ENCODE measurements at regions not wholly inside any gene's neighbourhood (a gene's known extent, or its start where the extent isn't known, plus 50 kb on each side); places are given as distances from the start of the nearest gene placed in this dataset.

DNA sequence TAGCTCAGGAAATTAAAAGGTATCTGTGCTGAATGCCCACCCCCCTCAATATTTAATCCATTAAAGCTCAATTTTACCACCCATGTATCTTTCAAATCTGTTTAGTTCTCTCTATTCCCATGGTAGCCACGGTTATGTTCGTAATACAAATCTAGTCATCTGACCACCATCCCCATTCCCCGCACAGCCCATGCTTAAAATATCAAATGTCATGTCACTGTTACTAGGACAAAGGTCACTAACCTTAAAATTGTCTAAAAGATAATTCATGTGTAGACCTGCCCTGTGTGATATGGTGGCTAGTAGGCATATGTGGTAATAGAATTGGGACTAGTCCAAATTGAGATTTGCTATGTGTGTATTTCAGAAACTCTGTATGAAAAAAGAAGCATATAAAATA lies 728.5 kb upstream of the B3GALT2 start:
- no peak overlapping the region for H3K27ac ChIP-seq (ENCODE audit: insufficient read depth, low read depth, low read length)
- DNase-seq (ENCODE audit: low read depth, low spot score) (no peak), FAIRE-seq (no peak)
- no peak overlapping the region for H3K9ac ChIP-seq (replicated peaks; ENCODE audit: extremely low read depth, insufficient read depth, low read length)
- CTCF ChIA-PET, result interaction anchor here (0.6 kb wide), 1 partner anchor 10 kb away, joined by 3 read pairs; no protein-coding TSS in a partner anchor
- no peak overlapping the region for H2AFZ ChIP-seq (ENCODE audit: low read depth, low read length)
- H3K27me3 ChIP-seq (ENCODE audit: control insufficient read depth in 2 of 2, insufficient read depth in 2 of 2, low read length in 2 of 2), result no peaks in the 10 kb centered on the region
- no peaks in the 10 kb centered on the region for H3K36me3 ChIP-seq (ENCODE audit: control insufficient read depth in 2 of 2, extremely low read depth in 1 of 2, insufficient read depth in 2 of 2, low read length in 2 of 2)
- no TSS peak for BruUV-seq (replicated peaks)
- H3K4me2 ChIP-seq (ENCODE audit: insufficient read depth, low read length), result no peak overlapping the region
- intact Hi-C loops (cut with micrococcal nuclease), result no loop called here
- no peaks in the 10 kb centered on the region for H4K20me1 ChIP-seq (replicated peaks; ENCODE audit: control insufficient read depth, extremely low read depth, insufficient read depth, low read length)
- no peaks in the 10 kb centered on the region for H3K9me3 ChIP-seq (replicated peaks; ENCODE audit: control insufficient read depth, insufficient read depth, low read length)
- dilution Hi-C loops (cut with MboI; ENCODE audit: extremely low pct_ligation_motif_present, low sequenced_read_pairs), result no loop called here
- no peaks in the 10 kb centered on the region for H3K79me2 ChIP-seq (ENCODE audit: control insufficient read depth, insufficient read depth, low read length)
- no peak for TF ChIP-seq POLR2A (IDR thresholded peaks at IDR 0.05; ENCODE audit: low read depth, low read length)
- no peak for TF ChIP-seq MYC (IDR thresholded peaks at IDR 0.05; ENCODE audit: low read depth, low read length)
- TF ChIP-seq POLR2AphosphoS5 (IDR thresholded peaks at IDR 0.05; ENCODE audit: insufficient read depth, low read depth, low read length), result no peak
- TF ChIP-seq GATA2 (IDR thresholded peaks at IDR 0.05; ENCODE audit: insufficient read depth, insufficient read length, low read depth, low read length), result no peak
- TF ChIP-seq, protein P1, sequence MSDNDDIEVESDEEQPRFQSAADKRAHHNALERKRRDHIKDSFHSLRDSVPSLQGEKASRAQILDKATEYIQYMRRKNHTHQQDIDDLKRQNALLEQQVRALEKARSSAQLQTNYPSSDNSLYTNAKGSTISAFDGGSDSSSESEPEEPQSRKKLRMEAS (IDR thresholded peaks at IDR 0.05; ENCODE audit: insufficient read depth, insufficient read length), result no peak
- no peak for TF ChIP-seq JUN (IDR thresholded peaks at IDR 0.05; ENCODE audit: borderline replicate concordance, insufficient read depth, insufficient read length, low read depth)
- TF ChIP-seq EZH2 (IDR thresholded peaks at IDR 0.05; ENCODE audit: borderline replicate concordance, low read depth, low read length, severe bottlenecking), result no peak
- TF ChIP-seq FOS (IDR thresholded peaks at IDR 0.05; ENCODE audit: borderline replicate concordance, insufficient read depth, low read length), result no peak
- TF ChIP-seq, protein P2, sequence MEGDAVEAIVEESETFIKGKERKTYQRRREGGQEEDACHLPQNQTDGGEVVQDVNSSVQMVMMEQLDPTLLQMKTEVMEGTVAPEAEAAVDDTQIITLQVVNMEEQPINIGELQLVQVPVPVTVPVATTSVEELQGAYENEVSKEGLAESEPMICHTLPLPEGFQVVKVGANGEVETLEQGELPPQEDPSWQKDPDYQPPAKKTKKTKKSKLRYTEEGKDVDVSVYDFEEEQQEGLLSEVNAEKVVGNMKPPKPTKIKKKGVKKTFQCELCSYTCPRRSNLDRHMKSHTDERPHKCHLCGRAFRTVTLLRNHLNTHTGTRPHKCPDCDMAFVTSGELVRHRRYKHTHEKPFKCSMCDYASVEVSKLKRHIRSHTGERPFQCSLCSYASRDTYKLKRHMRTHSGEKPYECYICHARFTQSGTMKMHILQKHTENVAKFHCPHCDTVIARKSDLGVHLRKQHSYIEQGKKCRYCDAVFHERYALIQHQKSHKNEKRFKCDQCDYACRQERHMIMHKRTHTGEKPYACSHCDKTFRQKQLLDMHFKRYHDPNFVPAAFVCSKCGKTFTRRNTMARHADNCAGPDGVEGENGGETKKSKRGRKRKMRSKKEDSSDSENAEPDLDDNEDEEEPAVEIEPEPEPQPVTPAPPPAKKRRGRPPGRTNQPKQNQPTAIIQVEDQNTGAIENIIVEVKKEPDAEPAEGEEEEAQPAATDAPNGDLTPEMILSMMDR (IDR thresholded peaks at IDR 0.05; ENCODE audit: extremely low read depth in 1 of 2, insufficient read depth in 1 of 2, low read depth in 1 of 2, low read length in 2 of 2), result no peak
- H3K4me1 ChIP-seq (ENCODE audit: control insufficient read depth, extremely low read depth, insufficient read depth, low read length), result no peaks in the 10 kb centered on the region
- H3K4me3 ChIP-seq (replicated peaks in 1 of 3; ENCODE audit: insufficient read depth in 1 of 3, low read depth in 1 of 3, low read length in 3 of 3), result no peak overlapping the region
- POLR2A ChIA-PET, result no interaction called here
- no peaks in the 10 kb centered on the region for H3K9me1 ChIP-seq (replicated peaks; ENCODE audit: control insufficient read depth, extremely low read depth, insufficient read depth, low read length)
